A549 (cell line): ENCODE measurements at regions not wholly inside any gene's neighbourhood (a gene's known extent, or its start where the extent isn't known, plus 50 kb on each side); places are given as distances from the start of the nearest gene placed in this dataset.

Experiments
- CBX8 ChIP-seq: fragments of 200-600 bp; sonication (generic); IDR thresholded peaks from 2 replicates; pipeline ENCODE4 v1.6.1; 2016
- POLR2A ChIP-seq: IDR thresholded peaks from 2 replicates; pipeline ENCODE4 v1.6.1; 2012; ENCODE audit warnings: mild to moderate bottlenecking, low read length
- TF ChIP-seq, protein P1 (sequence below): IDR thresholded peaks from 2 replicates; pipeline ENCODE4 v1.6.1; 2012
- TF ChIP-seq, protein P2 (sequence below): fragments of 200-600 bp; sonication (generic); IDR thresholded peaks from 2 replicates; pipeline ENCODE4 v1.6.1; 2016; ENCODE audit warnings: antibody characterized with exemption, mild to moderate bottlenecking, moderate library complexity

DNA sequence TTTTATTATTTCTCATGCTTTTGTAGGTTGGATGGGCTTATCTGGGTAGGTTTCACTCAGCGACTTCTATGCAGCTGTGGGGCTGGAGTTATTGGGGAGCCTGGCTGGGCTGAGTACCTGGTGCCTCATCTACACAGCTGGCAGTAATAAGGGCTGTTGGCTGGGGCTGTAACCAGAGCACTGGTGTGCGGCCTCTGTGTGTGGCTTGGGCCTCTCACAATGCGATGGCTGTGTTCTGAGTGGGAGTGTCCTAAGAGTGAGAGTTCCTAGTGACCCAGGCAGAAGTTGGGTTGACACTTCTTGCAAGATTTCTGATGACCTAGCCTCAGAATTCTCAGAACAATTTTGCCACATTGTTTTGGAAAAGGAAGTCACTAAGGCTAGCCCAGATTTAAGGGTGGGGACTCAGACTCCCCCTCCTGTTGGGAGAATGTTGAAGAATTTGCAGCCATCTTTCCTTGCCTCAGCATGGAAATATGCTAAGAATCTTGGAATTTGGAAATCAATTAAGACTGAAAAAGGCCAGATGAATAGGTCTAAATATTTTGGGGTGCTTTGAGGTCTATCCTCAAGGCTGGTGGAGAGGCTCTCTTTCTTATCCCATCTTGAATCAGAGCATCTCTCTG is 158.8 kb downstream of the SCP2D1 start:
- TF ChIP-seq POLR2A (no peak), CBX8 (no peak)
- TF ChIP-seq, protein P1, sequence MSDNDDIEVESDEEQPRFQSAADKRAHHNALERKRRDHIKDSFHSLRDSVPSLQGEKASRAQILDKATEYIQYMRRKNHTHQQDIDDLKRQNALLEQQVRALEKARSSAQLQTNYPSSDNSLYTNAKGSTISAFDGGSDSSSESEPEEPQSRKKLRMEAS = no peak
- TF ChIP-seq, protein P2, sequence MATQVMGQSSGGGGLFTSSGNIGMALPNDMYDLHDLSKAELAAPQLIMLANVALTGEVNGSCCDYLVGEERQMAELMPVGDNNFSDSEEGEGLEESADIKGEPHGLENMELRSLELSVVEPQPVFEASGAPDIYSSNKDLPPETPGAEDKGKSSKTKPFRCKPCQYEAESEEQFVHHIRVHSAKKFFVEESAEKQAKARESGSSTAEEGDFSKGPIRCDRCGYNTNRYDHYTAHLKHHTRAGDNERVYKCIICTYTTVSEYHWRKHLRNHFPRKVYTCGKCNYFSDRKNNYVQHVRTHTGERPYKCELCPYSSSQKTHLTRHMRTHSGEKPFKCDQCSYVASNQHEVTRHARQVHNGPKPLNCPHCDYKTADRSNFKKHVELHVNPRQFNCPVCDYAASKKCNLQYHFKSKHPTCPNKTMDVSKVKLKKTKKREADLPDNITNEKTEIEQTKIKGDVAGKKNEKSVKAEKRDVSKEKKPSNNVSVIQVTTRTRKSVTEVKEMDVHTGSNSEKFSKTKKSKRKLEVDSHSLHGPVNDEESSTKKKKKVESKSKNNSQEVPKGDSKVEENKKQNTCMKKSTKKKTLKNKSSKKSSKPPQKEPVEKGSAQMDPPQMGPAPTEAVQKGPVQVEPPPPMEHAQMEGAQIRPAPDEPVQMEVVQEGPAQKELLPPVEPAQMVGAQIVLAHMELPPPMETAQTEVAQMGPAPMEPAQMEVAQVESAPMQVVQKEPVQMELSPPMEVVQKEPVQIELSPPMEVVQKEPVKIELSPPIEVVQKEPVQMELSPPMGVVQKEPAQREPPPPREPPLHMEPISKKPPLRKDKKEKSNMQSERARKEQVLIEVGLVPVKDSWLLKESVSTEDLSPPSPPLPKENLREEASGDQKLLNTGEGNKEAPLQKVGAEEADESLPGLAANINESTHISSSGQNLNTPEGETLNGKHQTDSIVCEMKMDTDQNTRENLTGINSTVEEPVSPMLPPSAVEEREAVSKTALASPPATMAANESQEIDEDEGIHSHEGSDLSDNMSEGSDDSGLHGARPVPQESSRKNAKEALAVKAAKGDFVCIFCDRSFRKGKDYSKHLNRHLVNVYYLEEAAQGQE = no peak
